ENCODE measurements at regions not wholly inside any gene's neighbourhood (a gene's known extent, or its start where the extent isn't known, plus 50 kb on each side); places are given as distances from the start of the nearest gene placed in this dataset.

GRCh38 chr19:31015778-31016177 is 333.5 kb downstream of the TSHZ3 start:
- H3K36me3 ChIP-seq (ENCODE audit: insufficient read depth, low read length): no peaks in the 10 kb centered on the region
- DNase-seq: no peak
- no peak overlapping the region for H3K9ac ChIP-seq (ENCODE audit: low read length)
- no peaks in the 10 kb centered on the region for H3K27me3 ChIP-seq (ENCODE audit: low read length)
- H2AFZ ChIP-seq (ENCODE audit: low read length): no peak overlapping the region
- H3K4me2 ChIP-seq (ENCODE audit: low read depth, low read length, poor library complexity, severe bottlenecking): no peak overlapping the region
- no peaks in the 10 kb centered on the region for H4K20me1 ChIP-seq (ENCODE audit: insufficient read depth, low read depth, low read length)
- no peaks in the 10 kb centered on the region for H3K9me3 ChIP-seq (ENCODE audit: low read length)
- no peak overlapping the region for H3K4me3 ChIP-seq (ENCODE audit: low read length)
- no peak overlapping the region for H3K27ac ChIP-seq (ENCODE audit: low read length)
- H3K9me2 ChIP-seq (replicated peaks; ENCODE audit: insufficient read depth, low read length): no peaks in the 10 kb centered on the region
- H3K4me1 ChIP-seq (ENCODE audit: low read length): no peaks in the 10 kb centered on the region
- no peaks in the 10 kb centered on the region for H3K79me2 ChIP-seq (ENCODE audit: low read length)

GRCh38 chr19:31014668-31015067 is 334.6 kb downstream of the TSHZ3 start:
- Histone ChIP-seq H3K9ac (ENCODE audit: low read length) (no peak overlapping the region), H3K4me2 (ENCODE audit: low read depth, low read length, poor library complexity, severe bottlenecking) (no peak overlapping the region), H3K27ac (ENCODE audit: low read length) (no peak overlapping the region), H3K36me3 (ENCODE audit: insufficient read depth, low read length) (no peaks in the 10 kb centered on the region), H3K9me2 (replicated peaks; ENCODE audit: insufficient read depth, low read length) (no peaks in the 10 kb centered on the region), H3K4me3 (ENCODE audit: low read length) (no peak overlapping the region), H3K79me2 (ENCODE audit: low read length) (no peaks in the 10 kb centered on the region), H3K27me3 (ENCODE audit: low read length) (no peaks in the 10 kb centered on the region), H2AFZ (ENCODE audit: low read length) (no peak overlapping the region), H3K9me3 (ENCODE audit: low read length) (no peaks in the 10 kb centered on the region), H3K4me1 (ENCODE audit: low read length) (no peaks in the 10 kb centered on the region), H4K20me1 (ENCODE audit: insufficient read depth, low read depth, low read length) (no peaks in the 10 kb centered on the region)
- DNase-seq: no peak

GRCh38 chr19:31013384-31014020 is 335.7 kb downstream of the TSHZ3 start:
- Histone ChIP-seq H3K4me1 (ENCODE audit: low read length) (no peaks in the 10 kb centered on the region), H3K9me3 (ENCODE audit: low read length) (no peaks in the 10 kb centered on the region), H3K27me3 (ENCODE audit: low read length) (no peaks in the 10 kb centered on the region), H3K27ac (ENCODE audit: low read length) (no peak overlapping the region), H4K20me1 (ENCODE audit: insufficient read depth, low read depth, low read length) (no peaks in the 10 kb centered on the region), H3K9ac (ENCODE audit: low read length) (no peak overlapping the region), H3K79me2 (ENCODE audit: low read length) (no peaks in the 10 kb centered on the region), H3K4me2 (ENCODE audit: low read depth, low read length, poor library complexity, severe bottlenecking) (no peak overlapping the region), H3K4me3 (ENCODE audit: low read length) (no peak overlapping the region), H3K9me2 (replicated peaks; ENCODE audit: insufficient read depth, low read length) (no peaks in the 10 kb centered on the region), H3K36me3 (ENCODE audit: insufficient read depth, low read length) (no peaks in the 10 kb centered on the region), H2AFZ (ENCODE audit: low read length) (no peak overlapping the region)
- no peak for DNase-seq

DNA sequence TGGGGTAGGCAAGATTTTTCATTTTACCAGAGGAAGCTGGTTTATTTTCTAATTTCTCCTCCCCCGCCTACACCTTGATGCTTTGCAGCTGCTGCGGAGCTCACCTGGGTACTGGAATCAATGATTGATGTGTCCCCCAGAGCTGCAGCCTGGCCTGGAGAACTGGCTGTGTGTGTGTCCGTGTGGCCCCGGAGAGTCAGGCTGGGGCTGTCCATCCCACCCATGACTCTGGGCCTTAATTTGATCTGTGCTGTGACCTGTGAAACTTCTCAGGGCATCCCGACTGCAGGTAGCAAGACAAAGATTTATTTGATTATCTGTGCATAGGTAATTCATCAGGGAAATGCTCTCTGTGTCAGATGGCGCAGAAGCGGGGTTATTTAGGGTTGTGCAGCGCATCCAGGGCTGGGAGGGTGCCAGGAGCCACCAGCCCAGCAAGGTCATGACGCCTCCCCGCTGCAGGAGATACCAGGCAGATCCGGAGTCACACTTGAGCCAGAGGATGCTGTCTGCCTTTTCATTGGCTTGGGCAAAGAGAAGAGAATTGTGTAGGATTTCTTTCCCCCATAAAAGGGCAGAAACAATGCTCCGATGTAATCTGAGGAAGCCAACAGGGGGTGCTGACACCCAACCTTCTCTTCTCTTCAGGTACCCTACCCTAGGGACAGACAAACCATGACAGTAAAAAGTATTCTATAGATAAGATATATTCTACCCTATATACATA is 346.6 kb downstream of the TSHZ3 start:
- H3K9ac ChIP-seq (ENCODE audit: low read length): no peak overlapping the region
- H4K20me1 ChIP-seq (ENCODE audit: insufficient read depth, low read depth, low read length): no peaks in the 10 kb centered on the region
- no peaks in the 10 kb centered on the region for H3K9me3 ChIP-seq (ENCODE audit: low read length)
- no peaks in the 10 kb centered on the region for H3K27me3 ChIP-seq (ENCODE audit: low read length)
- H2AFZ ChIP-seq (ENCODE audit: low read length): no peak overlapping the region
- no peak for DNase-seq
- no peaks in the 10 kb centered on the region for H3K4me1 ChIP-seq (ENCODE audit: low read length)
- H3K9me2 ChIP-seq (replicated peaks; ENCODE audit: insufficient read depth, low read length): no peaks in the 10 kb centered on the region
- H3K36me3 ChIP-seq (ENCODE audit: insufficient read depth, low read length): no peaks in the 10 kb centered on the region
- H3K79me2 ChIP-seq (ENCODE audit: low read length): no peaks in the 10 kb centered on the region
- H3K4me3 ChIP-seq (ENCODE audit: low read length): no peak overlapping the region
- no peak overlapping the region for H3K4me2 ChIP-seq (ENCODE audit: low read depth, low read length, poor library complexity, severe bottlenecking)
- no peak overlapping the region for H3K27ac ChIP-seq (ENCODE audit: low read length)

DNA sequence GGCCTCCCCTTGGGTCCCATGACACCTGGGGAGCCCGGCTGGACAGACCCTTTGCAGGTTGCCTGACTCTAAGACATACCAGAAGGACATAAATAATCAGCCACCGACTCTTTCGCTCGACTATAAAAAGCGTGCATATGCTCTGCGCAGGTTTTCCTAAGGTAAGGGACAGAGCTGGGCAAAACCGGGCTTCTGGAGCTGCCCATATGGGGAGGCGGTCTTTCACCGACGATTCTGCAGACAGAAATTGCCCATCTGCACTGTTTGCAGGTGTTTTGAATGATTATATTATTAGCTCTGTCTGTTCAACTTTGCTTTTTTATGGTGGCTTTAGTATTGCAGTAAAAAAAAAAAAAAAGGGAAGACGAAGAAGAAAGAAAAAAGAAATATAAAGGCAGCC is 347.2 kb downstream of the TSHZ3 start:
- no peaks in the 10 kb centered on the region for H4K20me1 ChIP-seq (ENCODE audit: insufficient read depth, low read depth, low read length)
- no peaks in the 10 kb centered on the region for H3K79me2 ChIP-seq (ENCODE audit: low read length)
- H2AFZ ChIP-seq (ENCODE audit: low read length): no peak overlapping the region
- no peak overlapping the region for H3K9ac ChIP-seq (ENCODE audit: low read length)
- H3K9me3 ChIP-seq (ENCODE audit: low read length): no peaks in the 10 kb centered on the region
- no peaks in the 10 kb centered on the region for H3K9me2 ChIP-seq (replicated peaks; ENCODE audit: insufficient read depth, low read length)
- H3K36me3 ChIP-seq (ENCODE audit: insufficient read depth, low read length): no peaks in the 10 kb centered on the region
- H3K27me3 ChIP-seq (ENCODE audit: low read length): no peaks in the 10 kb centered on the region
- no peak for DNase-seq
- H3K4me2 ChIP-seq (ENCODE audit: low read depth, low read length, poor library complexity, severe bottlenecking): no peak overlapping the region
- H3K27ac ChIP-seq (ENCODE audit: low read length): no peak overlapping the region
- H3K4me3 ChIP-seq (ENCODE audit: low read length): no peak overlapping the region
- H3K4me1 ChIP-seq (ENCODE audit: low read length): no peaks in the 10 kb centered on the region

- Histone ChIP-seq H3K36me3 (ENCODE audit: insufficient read depth, low read length) (no peaks in the 10 kb centered on the region), H3K4me3 (ENCODE audit: low read length) (no peak overlapping the region), H3K27ac (ENCODE audit: low read length) (no peak overlapping the region), H3K79me2 (ENCODE audit: low read length) (no peaks in the 10 kb centered on the region), H3K4me2 (ENCODE audit: low read depth, low read length, poor library complexity, severe bottlenecking) (no peak overlapping the region), H2AFZ (ENCODE audit: low read length) (no peak overlapping the region), H3K4me1 (ENCODE audit: low read length) (no peaks in the 10 kb centered on the region), H3K27me3 (ENCODE audit: low read length) (no peaks in the 10 kb centered on the region), H3K9ac (ENCODE audit: low read length) (no peak overlapping the region), H3K9me3 (ENCODE audit: low read length) (no peaks in the 10 kb centered on the region), H4K20me1 (ENCODE audit: insufficient read depth, low read depth, low read length) (no peaks in the 10 kb centered on the region), H3K9me2 (replicated peaks; ENCODE audit: insufficient read depth, low read length) (no peaks in the 10 kb centered on the region)
- DNase-seq: no peak
Observed at GRCh38 chr19:31000913-31001312, 348.3 kb downstream of the TSHZ3 start.

- Histone ChIP-seq H3K9me2 (replicated peaks; ENCODE audit: insufficient read depth, low read length) (no peaks in the 10 kb centered on the region), H3K4me2 (ENCODE audit: low read depth, low read length, poor library complexity, severe bottlenecking) (no peak overlapping the region), H2AFZ (ENCODE audit: low read length) (no peak overlapping the region), H3K9ac (ENCODE audit: low read length) (no peak overlapping the region), H3K79me2 (ENCODE audit: low read length) (no peaks in the 10 kb centered on the region), H3K36me3 (ENCODE audit: insufficient read depth, low read length) (no peaks in the 10 kb centered on the region), H3K4me3 (ENCODE audit: low read length) (no peak overlapping the region), H3K27ac (ENCODE audit: low read length) (no peak overlapping the region), H3K27me3 (ENCODE audit: low read length) (no peaks in the 10 kb centered on the region), H4K20me1 (ENCODE audit: insufficient read depth, low read depth, low read length) (no peaks in the 10 kb centered on the region), H3K4me1 (ENCODE audit: low read length) (no peaks in the 10 kb centered on the region), H3K9me3 (ENCODE audit: low read length) (no peaks in the 10 kb centered on the region)
- no peak for DNase-seq
Observed at GRCh38 chr19:30999726-31000125, 349.5 kb downstream of the TSHZ3 start.

GRCh38 chr19:30997222-30997621 is 352.0 kb downstream of the TSHZ3 start:
- no peak overlapping the region for H3K4me2 ChIP-seq (ENCODE audit: low read depth, low read length, poor library complexity, severe bottlenecking)
- no peak for DNase-seq

More at GRCh38 chr19:30997222-30997621, 352.0 kb downstream of the TSHZ3 start:
- Histone ChIP-seq H3K36me3 (ENCODE audit: insufficient read depth, low read length) (no peaks in the 10 kb centered on the region), H3K27ac (ENCODE audit: low read length) (no peak overlapping the region), H3K4me1 (ENCODE audit: low read length) (no peaks in the 10 kb centered on the region), H3K9ac (ENCODE audit: low read length) (no peak overlapping the region), H3K9me2 (replicated peaks; ENCODE audit: insufficient read depth, low read length) (no peaks in the 10 kb centered on the region), H3K9me3 (ENCODE audit: low read length) (no peaks in the 10 kb centered on the region), H2AFZ (ENCODE audit: low read length) (no peak overlapping the region), H4K20me1 (ENCODE audit: insufficient read depth, low read depth, low read length) (0 out of 2 replicates have a peak, but pooled peaks cover 3% of the 10 kb centered on the region), H3K4me3 (ENCODE audit: low read length) (no peak overlapping the region), H3K27me3 (ENCODE audit: low read length) (no peaks in the 10 kb centered on the region), H3K79me2 (ENCODE audit: low read length) (no peaks in the 10 kb centered on the region)

Data from Karpas-422 (cell line).